SU-DHL-6 (cell line): ENCODE measurements at regions not wholly inside any gene's neighbourhood (a gene's known extent, or its start where the extent isn't known, plus 50 kb on each side); places are given as distances from the start of the nearest gene placed in this dataset.

ENCODE experiments used
- H2AFZ ChIP-seq: fragments of 200-600 bp; sonication (generic); 2 replicates; pipeline ENCODE4 v1.6.1; 2014; ENCODE audit warnings: low read depth, mild to moderate bottlenecking, moderate library complexity, mixed read lengths, antibody characterized with exemption, low read length; ENCODE audit not compliant: severe bottlenecking
- H3F3A ChIP-seq: fragments of 200-600 bp; shearing (Covaris generic); 2 replicates; pipeline ENCODE4 v1.6.0; 2016; ENCODE audit warnings: antibody characterized with exemption, mild to moderate bottlenecking; ENCODE audit not compliant: insufficient read depth
- H3K27ac ChIP-seq: fragments of 200-600 bp; sonication (generic); 2 replicates; pipeline ENCODE4 v1.5.1; 2016; ENCODE audit warnings: low read depth, mild to moderate bottlenecking, low read length, moderate library complexity, mixed read lengths
- H3K27me3 ChIP-seq: fragments of 200-600 bp; sonication (generic), shearing (Covaris generic); 2 replicates; pipeline ENCODE4 v1.6.0; 2014; ENCODE audit warnings: mild to moderate bottlenecking, low read length
- H3K36me3 ChIP-seq: fragments of 200-600 bp; sonication (generic); 2 replicates; pipeline ENCODE4 v1.6.1; 2014; ENCODE audit warnings: mild to moderate bottlenecking, low read length, mixed read lengths
- H3K4me2 ChIP-seq: fragments of 300-600, 200-600 bp; shearing (Covaris generic), sonication (generic); 2 replicates; pipeline ENCODE4 v1.6.0; 2014; ENCODE audit warnings: low read length, low read depth, mild to moderate bottlenecking; ENCODE audit not compliant: poor library complexity, severe bottlenecking
- H3K4me3 ChIP-seq: fragments of 200-600 bp; sonication (generic); 2 replicates; pipeline ENCODE4 v1.5.1; 2014; ENCODE audit warnings: antibody characterized with exemption, low read length, mild to moderate bottlenecking, mixed read lengths; ENCODE audit not compliant: insufficient read depth, poor library complexity, severe bottlenecking
- H3K79me2 ChIP-seq: fragments of 200-600 bp; sonication (generic); 2 replicates; pipeline ENCODE4 v1.6.1; 2014; ENCODE audit warnings: mild to moderate bottlenecking, low read length, moderate library complexity; ENCODE audit not compliant: insufficient read depth
- H3K9ac ChIP-seq: fragments of 200-600 bp; sonication (generic); 2 replicates; pipeline ENCODE4 v1.7.0; 2014; ENCODE audit warnings: mild to moderate bottlenecking, low read length
- H3K9me2 ChIP-seq: fragments of 200-600 bp; sonication (generic); replicated peaks from 2 replicates; pipeline ENCODE4 v1.6.1; 2014; ENCODE audit warnings: low read length; ENCODE audit not compliant: insufficient read depth
- H3K9me3 ChIP-seq: fragments of 200-600 bp; sonication (generic); 2 replicates; pipeline ENCODE4 v1.6.1; 2014; ENCODE audit warnings: low read length, mixed read lengths; ENCODE audit not compliant: insufficient read depth
- H4K20me1 ChIP-seq: fragments of 200-600 bp; sonication (generic); 2 replicates; pipeline ENCODE4 v1.6.1; 2014; ENCODE audit warnings: low read depth, mild to moderate bottlenecking, antibody characterized with exemption, low read length, moderate library complexity, mixed read lengths
- CTCF ChIP-seq: fragments of 200-600 bp; sonication (generic); IDR thresholded peaks from one replicate; pipeline ENCODE4 v1.5.1; 2017; ENCODE audit warnings: antibody characterized with exemption, mild to moderate bottlenecking, low read length, moderate library complexity; ENCODE audit not compliant: insufficient read depth, poor library complexity, severe bottlenecking
- EZH2phosphoT487 ChIP-seq: fragments of 200-600 bp; sonication (generic), shearing (Covaris generic); conservative IDR thresholded peaks from 2 replicates; pipeline ENCODE4 v1.6.1; 2018; ENCODE audit warnings: mild to moderate bottlenecking, antibody characterized with exemption, low read length, moderate library complexity, mixed read lengths

- Histone ChIP-seq H3K27ac (no peak overlapping the region), H2AFZ (no peak overlapping the region), H3K36me3 (no peaks in the 10 kb centered on the region), H3K27me3 (no peaks in the 10 kb centered on the region), H3K9me3 (no peaks in the 10 kb centered on the region), H4K20me1 (no peaks in the 10 kb centered on the region), H3K4me3 (no peak overlapping the region), H3K9ac (no peak overlapping the region), H3K79me2 (no peaks in the 10 kb centered on the region), H3K4me2 (no peak overlapping the region), H3F3A (no peaks in the 10 kb centered on the region), H3K9me2 (no peaks in the 10 kb centered on the region)
- no peak for TF ChIP-seq EZH2phosphoT487
- no peak for TF ChIP-seq CTCF
These were observed 552.4 kb upstream of the MGMT start for GRCh38 chr10:128914681-128915080.

- Histone ChIP-seq H3K9ac (no peak overlapping the region), H3F3A (no peaks in the 10 kb centered on the region), H3K36me3 (no peaks in the 10 kb centered on the region), H3K79me2 (no peaks in the 10 kb centered on the region), H3K27me3 (no peaks in the 10 kb centered on the region), H3K4me3 (no peak overlapping the region), H3K4me2 (no peak overlapping the region), H2AFZ (no peak overlapping the region), H3K27ac (no peak overlapping the region), H4K20me1 (no peaks in the 10 kb centered on the region), H3K9me3 (no peaks in the 10 kb centered on the region), H3K9me2 (no peaks in the 10 kb centered on the region)
- no peak for TF ChIP-seq EZH2phosphoT487
- no peak for TF ChIP-seq CTCF
These were observed 551.4 kb upstream of the MGMT start for GRCh38 chr10:128915630-128916029.

GRCh38 chr10:128916383-128916782, 550.7 kb upstream of the MGMT start:
- Histone ChIP-seq H3K9ac (no peak overlapping the region), H2AFZ (no peak overlapping the region), H3F3A (no peaks in the 10 kb centered on the region), H3K36me3 (no peaks in the 10 kb centered on the region), H3K27me3 (no peaks in the 10 kb centered on the region), H3K79me2 (no peaks in the 10 kb centered on the region), H3K27ac (no peak overlapping the region), H3K4me3 (no peak overlapping the region), H3K9me2 (no peaks in the 10 kb centered on the region), H4K20me1 (no peaks in the 10 kb centered on the region), H3K9me3 (no peaks in the 10 kb centered on the region), H3K4me2 (no peak overlapping the region)
- TF ChIP-seq EZH2phosphoT487 = no peak
- TF ChIP-seq CTCF = no peak
